ENCODE measurements at regions not wholly inside any gene's neighbourhood (a gene's known extent, or its start where the extent isn't known, plus 50 kb on each side); places are given as distances from the start of the nearest gene placed in this dataset.
"Not testable (repeated sequence)": the region's sequence is repeated elsewhere in the genome, so short reads cannot be mapped to it uniquely, and the experiment has no call there.

DNA sequence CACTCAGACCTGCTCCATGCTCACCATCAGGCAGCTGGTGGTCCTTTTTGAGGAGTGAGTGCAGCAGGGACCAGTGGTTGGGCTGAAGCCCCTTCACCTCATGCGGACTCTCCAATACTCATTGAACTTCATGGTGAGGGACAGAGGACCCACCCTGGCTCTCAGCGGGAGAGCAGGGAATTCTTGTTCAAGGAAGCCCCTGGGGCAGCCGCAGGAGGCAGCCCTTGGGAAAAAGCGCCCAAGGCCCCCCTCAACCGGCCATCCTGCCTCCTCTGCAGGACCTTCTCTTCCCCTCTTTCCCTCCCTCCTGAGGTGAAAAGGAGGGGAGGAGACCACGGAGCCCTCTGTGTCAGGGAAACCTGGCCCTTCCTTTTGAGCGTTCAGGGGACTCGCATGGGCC, 4510.9 kb upstream of the OR11H1 start:
- TF ChIP-seq, protein P1, sequence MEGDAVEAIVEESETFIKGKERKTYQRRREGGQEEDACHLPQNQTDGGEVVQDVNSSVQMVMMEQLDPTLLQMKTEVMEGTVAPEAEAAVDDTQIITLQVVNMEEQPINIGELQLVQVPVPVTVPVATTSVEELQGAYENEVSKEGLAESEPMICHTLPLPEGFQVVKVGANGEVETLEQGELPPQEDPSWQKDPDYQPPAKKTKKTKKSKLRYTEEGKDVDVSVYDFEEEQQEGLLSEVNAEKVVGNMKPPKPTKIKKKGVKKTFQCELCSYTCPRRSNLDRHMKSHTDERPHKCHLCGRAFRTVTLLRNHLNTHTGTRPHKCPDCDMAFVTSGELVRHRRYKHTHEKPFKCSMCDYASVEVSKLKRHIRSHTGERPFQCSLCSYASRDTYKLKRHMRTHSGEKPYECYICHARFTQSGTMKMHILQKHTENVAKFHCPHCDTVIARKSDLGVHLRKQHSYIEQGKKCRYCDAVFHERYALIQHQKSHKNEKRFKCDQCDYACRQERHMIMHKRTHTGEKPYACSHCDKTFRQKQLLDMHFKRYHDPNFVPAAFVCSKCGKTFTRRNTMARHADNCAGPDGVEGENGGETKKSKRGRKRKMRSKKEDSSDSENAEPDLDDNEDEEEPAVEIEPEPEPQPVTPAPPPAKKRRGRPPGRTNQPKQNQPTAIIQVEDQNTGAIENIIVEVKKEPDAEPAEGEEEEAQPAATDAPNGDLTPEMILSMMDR (IDR thresholded peaks at IDR 0.05 in 8 of 11, conservative IDR thresholded peaks at IDR 0.05 in 3 of 11), result not testable (repeated sequence)
- not testable (repeated sequence) for TF ChIP-seq POLR2AphosphoS5, POLR2A (IDR thresholded peaks at IDR 0.05)

Measured in spleen (tissue), 7 donors.